ENCODE measurements at regions not wholly inside any gene's neighbourhood (a gene's known extent, or its start where the extent isn't known, plus 50 kb on each side); places are given as distances from the start of the nearest gene placed in this dataset.

DNA sequence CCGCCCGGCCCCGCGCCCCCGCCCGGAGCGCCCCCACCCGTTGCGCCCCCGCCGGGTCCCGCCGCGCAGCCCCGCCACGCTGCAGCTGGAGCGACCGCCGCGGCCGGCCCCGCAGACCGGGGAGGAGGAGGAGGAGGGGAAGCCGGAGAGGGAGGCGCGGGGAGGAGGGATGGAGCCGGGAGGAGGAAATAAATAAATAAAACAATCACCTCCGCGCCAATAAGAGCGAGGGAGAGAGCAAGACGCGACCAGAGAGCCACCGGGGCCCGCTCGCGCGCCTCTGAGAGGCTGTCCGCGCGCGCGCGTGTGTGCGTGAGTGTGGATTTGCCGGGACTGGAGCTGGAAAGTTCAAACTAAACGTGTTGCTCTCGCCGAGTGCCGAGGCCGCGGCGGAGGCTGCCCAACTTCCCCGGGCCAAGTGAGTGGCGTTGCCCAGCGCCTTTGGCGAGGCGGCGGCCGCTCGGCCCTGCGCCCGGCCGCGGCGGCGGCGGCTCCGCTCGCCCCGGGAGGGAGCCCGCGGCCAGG, 2184.4 kb upstream of the TENM3 start:
- peak; percentile 77 for DNase-seq (ENCODE audit: low spot score)
- Histone ChIP-seq H3K36me3 (ENCODE audit: insufficient read depth, low read length, poor library complexity, severe bottlenecking) (no peaks in the 10 kb centered on the region), H3K4me3 (ENCODE audit: low read depth, low read length, poor library complexity, severe bottlenecking) (peak overlapping the region; percentile 58), H3K27ac (ENCODE audit: low read depth, low read length, poor library complexity, severe bottlenecking) (no peak overlapping the region), H3K27me3 (replicated peaks; ENCODE audit: insufficient read depth, low read depth, low read length, poor library complexity) (peaks cover 38% of the 10 kb centered on the region), H3K9me3 (ENCODE audit: low read depth, low read length, poor library complexity, severe bottlenecking) (no peaks in the 10 kb centered on the region), H3K4me1 (ENCODE audit: insufficient read depth, low read length, poor library complexity, severe bottlenecking) (no peaks in the 10 kb centered on the region)
- intact Hi-C loops (cut with micrococcal nuclease; ENCODE audit: unreplicated experiment): loop anchor here (2.0 kb wide), 1 partner anchor 608 kb away; no protein-coding TSS in a partner anchor
- ChIA-PET CTCF (no interaction called here), POLR2A (ENCODE audit: low non-redundant PET) (no interaction called here)
- TF ChIP-seq EZH2 (IDR thresholded peaks at IDR 0.05; ENCODE audit: borderline replicate concordance, low read depth, low read length, poor library complexity, severe bottlenecking): no peak
- TF ChIP-seq, protein P1, sequence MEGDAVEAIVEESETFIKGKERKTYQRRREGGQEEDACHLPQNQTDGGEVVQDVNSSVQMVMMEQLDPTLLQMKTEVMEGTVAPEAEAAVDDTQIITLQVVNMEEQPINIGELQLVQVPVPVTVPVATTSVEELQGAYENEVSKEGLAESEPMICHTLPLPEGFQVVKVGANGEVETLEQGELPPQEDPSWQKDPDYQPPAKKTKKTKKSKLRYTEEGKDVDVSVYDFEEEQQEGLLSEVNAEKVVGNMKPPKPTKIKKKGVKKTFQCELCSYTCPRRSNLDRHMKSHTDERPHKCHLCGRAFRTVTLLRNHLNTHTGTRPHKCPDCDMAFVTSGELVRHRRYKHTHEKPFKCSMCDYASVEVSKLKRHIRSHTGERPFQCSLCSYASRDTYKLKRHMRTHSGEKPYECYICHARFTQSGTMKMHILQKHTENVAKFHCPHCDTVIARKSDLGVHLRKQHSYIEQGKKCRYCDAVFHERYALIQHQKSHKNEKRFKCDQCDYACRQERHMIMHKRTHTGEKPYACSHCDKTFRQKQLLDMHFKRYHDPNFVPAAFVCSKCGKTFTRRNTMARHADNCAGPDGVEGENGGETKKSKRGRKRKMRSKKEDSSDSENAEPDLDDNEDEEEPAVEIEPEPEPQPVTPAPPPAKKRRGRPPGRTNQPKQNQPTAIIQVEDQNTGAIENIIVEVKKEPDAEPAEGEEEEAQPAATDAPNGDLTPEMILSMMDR (conservative IDR thresholded peaks at IDR 0.05; ENCODE audit: low read depth, low read length): no peak
- BruUV-seq (replicated peaks): no TSS peak

DNA sequence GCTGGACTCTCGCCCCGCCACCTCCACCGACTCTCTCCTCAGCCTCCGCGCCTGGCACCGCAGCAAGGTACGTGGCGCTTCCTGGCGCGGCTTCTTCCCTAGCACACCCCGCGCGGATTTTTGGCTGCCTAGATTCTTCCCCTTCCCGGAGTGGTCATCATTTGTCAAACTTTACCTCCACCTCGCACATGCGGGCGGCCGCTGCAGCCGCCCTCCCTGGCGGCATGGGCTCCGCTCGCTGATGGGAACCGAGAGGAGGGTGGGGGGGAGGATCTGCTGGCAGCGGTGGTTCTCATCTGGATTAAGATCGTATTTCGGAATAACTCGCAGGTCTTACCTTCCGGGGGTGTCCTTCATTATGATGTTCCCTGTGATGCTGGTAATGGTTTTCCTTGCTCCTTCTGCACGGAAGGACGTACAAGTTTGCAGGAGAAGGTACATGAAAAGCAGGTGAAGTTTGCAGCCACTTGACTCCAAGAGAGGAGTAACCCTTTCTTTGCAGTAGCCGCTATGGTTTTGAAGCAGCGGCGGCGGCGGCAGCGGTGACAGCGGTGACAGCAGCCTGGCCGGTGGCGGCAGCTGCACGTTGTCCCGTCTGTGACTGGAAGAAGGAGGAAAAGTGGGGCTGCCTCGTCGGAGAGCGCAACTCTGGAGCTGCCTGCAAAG, 2183.9 kb upstream of the TENM3 start:
- Histone ChIP-seq H3K4me1 (ENCODE audit: insufficient read depth, low read length, poor library complexity, severe bottlenecking) (no peaks in the 10 kb centered on the region), H3K27ac (ENCODE audit: low read depth, low read length, poor library complexity, severe bottlenecking) (no peak overlapping the region), H3K36me3 (ENCODE audit: insufficient read depth, low read length, poor library complexity, severe bottlenecking) (no peaks in the 10 kb centered on the region), H3K9me3 (ENCODE audit: low read depth, low read length, poor library complexity, severe bottlenecking) (no peaks in the 10 kb centered on the region), H3K4me3 (ENCODE audit: low read depth, low read length, poor library complexity, severe bottlenecking) (peak overlapping the region; percentile 58), H3K27me3 (replicated peaks; ENCODE audit: insufficient read depth, low read depth, low read length, poor library complexity) (peaks cover 38% of the 10 kb centered on the region)
- intact Hi-C loops (cut with micrococcal nuclease; ENCODE audit: unreplicated experiment): loop anchor here (2.0 kb wide), 1 partner anchor 607 kb away; no protein-coding TSS in a partner anchor
- ChIA-PET POLR2A (ENCODE audit: low non-redundant PET) (no interaction called here), CTCF (interaction anchor here (0.7 kb wide), 1 partner anchor 454 kb away, joined by 3 read pairs; no protein-coding TSS in a partner anchor)
- TF ChIP-seq EZH2 (IDR thresholded peaks at IDR 0.05; ENCODE audit: borderline replicate concordance, low read depth, low read length, poor library complexity, severe bottlenecking): no peak
- TF ChIP-seq, protein P1 (conservative IDR thresholded peaks at IDR 0.05; ENCODE audit: low read depth, low read length): no peak
- peak; percentile 39 for DNase-seq (ENCODE audit: low spot score)
- no TSS peak for BruUV-seq (replicated peaks)

DNA sequence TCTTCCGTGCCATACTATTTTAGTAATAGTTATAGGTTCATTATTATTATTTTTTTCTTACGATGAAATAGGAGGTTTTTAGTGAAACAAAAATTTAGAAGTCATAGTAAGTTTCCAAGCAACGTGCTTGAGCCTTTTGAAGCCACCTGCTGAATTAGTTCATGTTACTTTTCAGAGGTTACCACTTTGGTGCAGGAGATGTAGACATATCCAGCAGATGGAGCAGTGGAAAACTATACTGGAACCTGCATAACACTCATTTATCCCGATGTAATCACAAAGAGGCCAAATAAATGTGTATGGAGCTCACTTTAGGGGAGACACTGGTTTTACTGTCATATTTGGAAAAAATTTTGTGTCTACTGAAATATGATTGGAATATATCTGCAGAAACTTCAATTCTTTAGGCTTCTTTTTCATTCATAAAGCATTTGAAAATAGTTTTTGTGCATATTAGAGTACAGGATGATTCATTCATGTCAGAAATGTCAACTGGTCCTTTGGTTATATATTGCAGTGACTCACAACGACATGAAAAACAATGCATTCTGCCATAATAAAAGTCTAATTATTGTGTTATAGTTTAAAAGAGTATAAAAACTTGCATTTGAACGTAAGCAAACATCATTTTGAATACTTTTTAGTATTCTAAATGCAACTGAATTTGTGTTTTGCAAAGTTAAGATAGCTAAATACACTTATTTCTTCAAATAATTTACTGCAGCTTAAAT, 2182.9 kb upstream of the TENM3 start:
- Histone ChIP-seq H3K36me3 (ENCODE audit: insufficient read depth, low read length, poor library complexity, severe bottlenecking) (no peaks in the 10 kb centered on the region), H3K9me3 (ENCODE audit: low read depth, low read length, poor library complexity, severe bottlenecking) (no peaks in the 10 kb centered on the region), H3K27me3 (replicated peaks; ENCODE audit: insufficient read depth, low read depth, low read length, poor library complexity) (peaks cover 38% of the 10 kb centered on the region), H3K4me3 (ENCODE audit: low read depth, low read length, poor library complexity, severe bottlenecking) (peak overlapping the region; percentile 58), H3K27ac (ENCODE audit: low read depth, low read length, poor library complexity, severe bottlenecking) (no peak overlapping the region), H3K4me1 (ENCODE audit: insufficient read depth, low read length, poor library complexity, severe bottlenecking) (no peaks in the 10 kb centered on the region)
- intact Hi-C loops (cut with micrococcal nuclease; ENCODE audit: unreplicated experiment): no loop called here
- DNase-seq (ENCODE audit: low spot score): peak; percentile 50
- no TSS peak for BruUV-seq (replicated peaks)
- ChIA-PET POLR2A (ENCODE audit: low non-redundant PET) (no interaction called here), CTCF (interaction anchor here (0.7 kb wide), 2 partner anchors 67 to 453 kb away, joined by 3 read pairs; no protein-coding TSS in a partner anchor)
- TF ChIP-seq, protein P1 (conservative IDR thresholded peaks at IDR 0.05; ENCODE audit: low read depth, low read length): peak; percentile 55
- TF ChIP-seq EZH2 (IDR thresholded peaks at IDR 0.05; ENCODE audit: borderline replicate concordance, low read depth, low read length, poor library complexity, severe bottlenecking): no peak
